Common myeloid progenitor, CD34-positive (primary cell): ENCODE measurements at regions not wholly inside any gene's neighbourhood (a gene's known extent, or its start where the extent isn't known, plus 50 kb on each side); places are given as distances from the start of the nearest gene placed in this dataset.
"Not testable (repeated sequence)": the region's sequence is repeated elsewhere in the genome, so short reads cannot be mapped to it uniquely, and the experiment has no call there.

Source experiments
- CTCF ChIA-PET: fragments of 350-600 bp; sonication (Branson Sonifier 250); formaldehyde crosslinking; loops from one replicate; lab custom pipeline; 2021; ENCODE audit warnings: antibody characterized with exemption; lab: Charles Lee
- POLR2A ChIA-PET: fragments of 350-600 bp; sonication (Branson Sonifier 250); formaldehyde crosslinking; loops from one replicate; lab custom pipeline; 2021; ENCODE audit warnings: antibody characterized with exemption; lab: Charles Lee
- DNase-seq, 3 donors: peaks; one replicate each; pipeline versions ENCODE4 v3.0.0 to v3.0.0-alpha.2; 2013
- H3K27ac ChIP-seq, 2 experiments: 1 replicate in 1 of 2; 2 replicates in 1 of 2; pipeline ENCODE4 v1.7.0; 2013; ENCODE audit warnings: inconsistent platforms in 2 of 2, low read length in 2 of 2, mild to moderate bottlenecking in 2 of 2, low read depth in 1 of 2, moderate library complexity in 1 of 2; ENCODE audit not compliant: severe bottlenecking in 2 of 2, insufficient read depth in 1 of 2, poor library complexity in 1 of 2
- H3K27me3 ChIP-seq, 5 experiments: replicated peaks in 2 of 5; 1 replicate in 3 of 5; 2 replicates in 2 of 5; pipeline versions ENCODE4 v1.6.1 to v1.7.0; 2013; ENCODE audit warnings: low read length in 4 of 5, mild to moderate bottlenecking in 2 of 5, moderate library complexity in 2 of 5, inconsistent platforms in 1 of 5; ENCODE audit not compliant: insufficient read depth in 5 of 5, control insufficient read depth in 4 of 5
- H3K36me3 ChIP-seq, 4 experiments: 1 replicate in 2 of 4; 2 replicates in 2 of 4; pipeline versions ENCODE4 v1.6.1 to v1.7.0; 2013; ENCODE audit warnings: low read length in 3 of 4, control low read depth in 1 of 4, mild to moderate bottlenecking in 1 of 4; ENCODE audit not compliant: control insufficient read depth in 4 of 4, insufficient read depth in 4 of 4
- H3K4me1 ChIP-seq, 4 experiments: 1 replicate in 3 of 4; 2 replicates in 1 of 4; pipeline versions ENCODE4 v1.6.1 to v1.7.1; 2013; ENCODE audit warnings: low read length in 3 of 4, mild to moderate bottlenecking in 3 of 4, control low read depth in 1 of 4, inconsistent platforms in 1 of 4, moderate library complexity in 1 of 4; ENCODE audit not compliant: control insufficient read depth in 4 of 4, insufficient read depth in 4 of 4; ENCODE audit errors: control extremely low read depth in 1 of 4
- H3K4me3 ChIP-seq, 7 experiments: 1 replicate in 4 of 7; 2 replicates in 3 of 7; pipeline versions ENCODE4 v1.5.1 to v1.7.0; 2013; ENCODE audit warnings: mild to moderate bottlenecking in 7 of 7, low read length in 6 of 7, moderate library complexity in 6 of 7, inconsistent platforms in 2 of 7, low read depth in 2 of 7, control low read depth in 1 of 7; ENCODE audit not compliant: insufficient read depth in 4 of 7, control insufficient read depth in 1 of 7; ENCODE audit errors: extremely low read depth in 1 of 7
- H3K9me3 ChIP-seq, 5 experiments: 1 replicate in 4 of 5; 2 replicates in 1 of 5; pipeline versions ENCODE4 v1.6.1 to v1.7.1; 2013; ENCODE audit warnings: low read length in 4 of 5, mild to moderate bottlenecking in 2 of 5, inconsistent platforms in 1 of 5, low read depth in 1 of 5, moderate library complexity in 1 of 5; ENCODE audit not compliant: control insufficient read depth in 4 of 5, insufficient read depth in 2 of 5; ENCODE audit errors: control extremely low read depth in 1 of 5
- WGBS: methylation state at CpG from one replicate; pipeline ENCODE4 v1.1.5; 2013; ENCODE audit not compliant: insufficient coverage; 5-methylcytosine and 5-hydroxymethylcytosine counted together

DNA sequence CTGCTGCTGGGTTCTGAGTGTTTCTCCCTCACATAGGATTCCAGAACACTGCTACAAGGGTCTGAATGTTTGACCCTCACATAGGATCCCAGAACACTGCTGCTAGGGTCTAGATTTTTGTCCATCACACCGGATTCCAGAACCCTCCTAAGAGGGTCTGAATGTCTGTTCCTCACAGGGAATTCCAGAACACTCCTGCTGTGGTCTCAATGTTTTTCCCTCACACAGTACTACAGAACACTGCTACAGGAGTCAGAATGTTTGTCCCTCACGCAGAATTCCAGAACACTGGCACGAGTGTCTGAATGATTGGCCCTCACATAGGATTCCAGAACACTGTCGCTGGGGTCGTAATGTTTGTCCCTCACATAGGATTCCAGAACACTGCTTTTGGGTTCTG, 221.6 kb downstream of the FOXD4L6 start:
- H3K4me1 ChIP-seq, H3K4me3 ChIP-seq, DNase-seq, H3K27ac ChIP-seq, POLR2A ChIA-PET, H3K36me3 ChIP-seq, CTCF ChIA-PET, H3K27me3 ChIP-seq: not testable (repeated sequence)
- WGBS, result 66% methylated on average over 5 of the region's 5 CpGs
- H3K9me3 ChIP-seq, result peaks cover 5 to 76% (median 37%) of the 10 kb centered on the region in 5 experiments

DNA sequence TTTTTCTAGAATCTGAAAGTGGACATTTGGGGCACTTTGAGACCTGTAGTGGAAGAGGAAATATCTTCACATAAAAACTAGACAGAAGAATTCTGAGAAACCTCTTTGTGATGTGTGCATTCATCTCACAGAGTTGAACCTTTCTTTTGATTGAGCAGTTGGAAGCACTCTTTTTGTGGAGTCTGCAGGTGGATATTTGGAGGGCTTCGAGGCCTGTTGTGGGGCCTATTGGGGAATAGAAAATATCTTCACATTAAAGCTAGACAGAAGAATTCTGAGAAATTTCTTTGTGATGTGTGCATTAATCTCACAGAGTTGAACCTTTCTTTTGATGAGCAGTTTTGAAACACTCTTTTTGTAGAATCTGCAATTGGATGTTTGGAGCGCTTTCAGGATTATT, 236.2 kb downstream of the FOXD4L6 start:
- H3K27ac ChIP-seq, H3K36me3 ChIP-seq, H3K4me1 ChIP-seq, DNase-seq, H3K27me3 ChIP-seq, H3K4me3 ChIP-seq, CTCF ChIA-PET, POLR2A ChIA-PET: not testable (repeated sequence)
- H3K9me3 ChIP-seq, result peaks cover 5 to 74% (median 23%) of the 10 kb centered on the region in 5 experiments
- 83% methylated on average over 2 of the region's 2 CpGs for WGBS

DNA sequence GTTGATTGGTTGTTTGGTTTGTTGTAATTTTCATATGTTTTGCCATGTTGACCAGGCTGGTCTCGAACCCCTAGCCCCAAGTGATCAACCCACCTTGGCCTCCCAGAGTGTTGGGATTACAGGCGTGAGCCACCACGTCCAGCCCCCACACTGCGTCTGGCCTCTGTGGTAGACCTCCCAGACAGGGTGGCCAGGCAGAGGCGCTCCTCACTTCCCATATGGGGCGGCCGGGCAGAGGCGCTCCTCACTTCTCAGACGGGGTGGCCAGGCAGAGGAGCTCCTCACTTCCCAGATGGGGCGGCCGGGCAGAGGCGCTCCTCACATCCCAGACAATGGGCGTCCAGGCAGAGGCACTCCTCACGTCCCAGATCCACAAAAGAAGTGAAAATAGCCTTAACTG, 242.6 kb downstream of the FOXD4L6 start:
- H3K9me3 ChIP-seq, result peaks cover 0 to 80% (median 42%) of the 10 kb centered on the region in 5 experiments
- 90% methylated on average over 14 of the region's 14 CpGs for WGBS
- not testable (repeated sequence) for H3K27me3 ChIP-seq

GRCh38 chr9:40884902-40885490, 243.5 kb downstream of the FOXD4L6 start:
- 84% methylated on average over 18 of the region's 18 CpGs for WGBS
- CTCF ChIA-PET, POLR2A ChIA-PET, DNase-seq, H3K27ac ChIP-seq, H3K27me3 ChIP-seq, H3K4me3 ChIP-seq, H3K4me1 ChIP-seq, H3K36me3 ChIP-seq: not testable (repeated sequence)
- H3K9me3 ChIP-seq, result peaks cover 0 to 80% (median 40%) of the 10 kb centered on the region in 5 experiments

More for the DNA sequence above, 242.6 kb downstream of the FOXD4L6 start:
- H3K36me3 ChIP-seq, H3K4me1 ChIP-seq, H3K27ac ChIP-seq, H3K4me3 ChIP-seq, CTCF ChIA-PET, DNase-seq, POLR2A ChIA-PET: not testable (repeated sequence)

DNA sequence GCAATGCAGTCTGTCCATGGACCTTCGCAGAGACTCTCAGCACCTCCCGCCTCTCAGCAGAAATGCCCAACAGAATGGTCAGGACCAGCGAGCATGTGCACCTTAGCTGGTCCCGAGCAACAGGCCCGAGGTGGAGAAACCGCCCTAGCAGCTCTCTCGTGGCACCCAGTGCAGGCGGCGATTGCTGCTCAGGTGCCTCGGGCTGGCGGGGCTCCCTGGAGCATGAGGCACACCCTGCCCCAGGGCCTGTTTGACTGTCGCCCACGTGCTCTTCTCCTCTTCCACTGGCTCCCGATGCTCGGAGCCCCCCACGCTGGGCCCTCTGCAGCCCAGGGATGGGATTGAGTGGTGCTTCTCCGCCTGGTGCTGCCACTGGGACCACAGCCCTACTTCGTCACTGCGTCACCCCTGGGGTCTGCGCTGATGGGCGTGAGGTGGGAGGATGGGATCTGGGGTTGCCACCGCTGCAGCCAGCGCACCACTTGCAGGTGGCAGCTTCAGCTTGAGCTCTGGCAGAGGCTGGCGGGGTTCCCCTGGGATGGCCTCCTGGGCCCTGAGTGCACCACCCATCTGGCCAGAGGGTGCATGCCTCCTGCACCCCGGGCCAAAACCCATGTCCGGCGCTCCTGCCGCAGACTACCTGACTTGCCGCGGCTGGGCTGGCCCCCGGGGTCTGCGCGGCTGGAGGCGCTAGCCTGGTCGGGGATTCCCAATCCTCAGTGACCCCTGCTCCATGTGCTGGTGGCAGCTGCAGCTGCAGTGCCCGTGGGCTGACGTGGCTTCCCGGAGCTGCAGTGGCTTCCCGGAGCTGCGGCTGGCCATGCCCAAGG, 244.2 kb downstream of the FOXD4L6 start:
- Histone ChIP-seq H3K27me3 (no peaks in the 10 kb centered on the region), H3K36me3 (no peaks in the 10 kb centered on the region), H3K4me3 (no peak overlapping the region), H3K27ac (no peak overlapping the region), H3K9me3 (peaks cover 0 to 78% (median 34%) of the 10 kb centered on the region in 5 experiments), H3K4me1 (no peaks in the 10 kb centered on the region)
- CTCF ChIA-PET, result no interaction called here
- 94% methylated on average over 38 of the region's 40 CpGs for WGBS
- no peak for DNase-seq
- POLR2A ChIA-PET, result no interaction called here

DNA sequence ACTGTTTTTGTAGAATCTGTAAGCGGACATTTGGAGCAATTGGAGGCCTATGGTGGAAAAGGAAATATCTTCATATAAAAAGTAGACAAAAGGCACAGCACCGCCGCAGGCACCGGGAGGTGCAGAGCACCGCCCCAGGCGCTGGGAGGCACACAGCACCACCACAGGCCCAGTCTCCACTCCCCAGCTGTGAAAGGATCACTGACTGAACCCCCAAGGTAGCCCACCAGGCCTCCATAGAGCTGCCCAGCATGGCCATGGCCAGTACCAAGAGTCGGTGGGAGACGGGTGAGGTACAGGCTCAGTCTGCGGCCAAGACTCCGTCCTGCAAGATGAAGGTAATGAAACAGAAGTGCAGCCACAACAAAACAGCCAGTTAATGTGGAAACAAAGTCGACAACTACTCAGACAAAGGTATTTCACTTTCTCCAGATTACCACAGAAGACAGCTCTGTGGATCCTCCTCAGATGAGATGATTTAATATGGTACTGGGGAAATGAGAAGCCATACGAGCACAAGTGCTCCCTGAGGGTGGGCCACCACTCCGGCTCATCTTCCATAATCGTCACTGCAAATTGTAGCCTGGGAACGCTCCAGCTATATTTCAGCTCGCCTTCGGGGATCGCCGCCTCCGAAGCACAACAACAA, 244.9 kb downstream of the FOXD4L6 start:
- DNase-seq, POLR2A ChIA-PET: not testable (repeated sequence)

More for the DNA sequence above, 244.9 kb downstream of the FOXD4L6 start:
- H3K27ac ChIP-seq, H3K36me3 ChIP-seq, H3K4me3 ChIP-seq, H3K27me3 ChIP-seq, CTCF ChIA-PET, H3K4me1 ChIP-seq: not testable (repeated sequence)
- peaks cover 0 to 74% (median 34%) of the 10 kb centered on the region in 5 experiments for H3K9me3 ChIP-seq
- WGBS, result 94% methylated on average over 19 of the region's 20 CpGs
